ENCODE measurements at regions not wholly inside any gene's neighbourhood (a gene's known extent, or its start where the extent isn't known, plus 50 kb on each side); places are given as distances from the start of the nearest gene placed in this dataset.
A peak's percentile ranks its signal among the peaks of the same experiment; 100 is the strongest.
"Not testable (repeated sequence)": the region's sequence is repeated elsewhere in the genome, so short reads cannot be mapped to it uniquely, and the experiment has no call there.

DNA sequence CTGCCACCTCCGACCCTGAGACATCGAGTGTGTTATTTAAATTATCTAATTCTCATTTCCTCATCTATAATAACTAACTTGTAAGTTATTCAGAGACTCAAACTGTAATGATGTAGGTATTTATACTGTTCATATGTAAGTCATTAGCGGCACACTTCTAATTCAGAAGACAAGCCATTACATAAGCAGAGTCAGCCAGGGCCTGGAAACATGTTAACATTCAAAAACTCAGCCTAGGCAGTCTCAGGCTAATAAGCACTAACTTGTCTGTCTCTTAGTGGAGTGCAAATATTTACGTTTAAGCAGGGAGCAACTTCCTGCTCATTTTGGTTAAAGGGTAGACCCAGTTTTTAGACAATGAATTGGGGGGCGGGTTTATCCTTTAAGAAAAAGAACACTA is 598.4 kb downstream of the ACTL7B start:
- no peak for DNase-seq (ENCODE audit: low spot score)

DNA sequence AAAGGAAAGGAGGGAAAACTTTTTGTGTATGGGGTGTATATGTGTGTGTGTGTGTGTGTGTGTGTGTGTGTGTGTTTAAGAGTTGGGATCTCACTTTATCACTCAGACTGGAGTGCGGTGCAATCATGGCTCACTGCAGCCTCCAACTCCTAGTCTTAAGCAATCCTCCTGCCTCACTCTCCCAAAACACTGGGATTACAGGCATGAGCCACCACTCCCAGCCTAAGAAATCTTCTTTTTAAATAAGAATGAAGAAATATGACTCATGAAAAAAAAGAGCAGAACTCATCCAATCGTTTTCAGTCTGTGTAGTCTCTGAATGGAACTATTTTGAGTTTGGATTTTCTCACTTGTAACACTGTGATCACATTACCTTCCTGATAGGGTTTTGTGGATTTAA is 601.5 kb downstream of the ACTL7B start:
- FAIRE-seq, result no peak
- DNase-seq (ENCODE audit: low spot score), result no peak

More for the DNA sequence above, 598.4 kb downstream of the ACTL7B start:
- no peak for FAIRE-seq

DNA sequence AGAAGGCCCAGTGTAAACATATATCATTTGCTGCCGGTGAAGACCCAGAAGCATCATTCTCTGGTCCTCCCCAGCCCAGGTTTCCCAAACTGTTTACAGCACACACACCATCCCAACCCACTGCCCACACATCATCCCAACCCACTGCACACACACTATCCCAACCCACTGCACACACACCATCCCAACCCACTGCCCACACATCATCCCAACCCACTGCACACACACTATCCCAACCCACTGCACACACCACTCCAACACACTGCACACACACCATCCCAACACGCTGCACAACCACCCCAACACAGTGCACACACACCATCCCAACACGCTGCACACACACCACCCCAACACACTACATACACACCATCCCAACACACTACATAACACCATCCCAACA is 608.4 kb downstream of the ACTL7B start:
- DNase-seq (ENCODE audit: low spot score), result not testable (repeated sequence)
- FAIRE-seq, result peak; percentile 99

DNA sequence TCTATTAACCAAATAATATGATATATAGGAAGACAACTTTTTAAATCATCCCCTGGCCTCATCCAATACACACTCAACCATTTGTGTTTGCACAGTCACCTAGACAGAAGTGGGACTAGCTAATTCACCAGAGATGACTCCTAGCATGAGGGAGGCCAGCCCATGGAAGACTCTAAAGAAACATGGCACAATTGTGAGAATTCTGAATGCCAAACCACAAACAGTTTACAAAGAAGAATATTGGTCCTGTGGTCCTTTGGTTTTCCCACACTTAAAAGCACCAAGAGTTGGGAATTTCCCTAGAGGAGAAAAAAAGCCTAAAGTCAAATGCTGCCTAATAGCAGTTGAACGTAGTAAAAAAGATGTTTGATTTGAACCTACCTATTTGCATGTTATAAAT is 609.9 kb downstream of the ACTL7B start:
- FAIRE-seq (no peak), DNase-seq (ENCODE audit: low spot score) (no peak)

DNA sequence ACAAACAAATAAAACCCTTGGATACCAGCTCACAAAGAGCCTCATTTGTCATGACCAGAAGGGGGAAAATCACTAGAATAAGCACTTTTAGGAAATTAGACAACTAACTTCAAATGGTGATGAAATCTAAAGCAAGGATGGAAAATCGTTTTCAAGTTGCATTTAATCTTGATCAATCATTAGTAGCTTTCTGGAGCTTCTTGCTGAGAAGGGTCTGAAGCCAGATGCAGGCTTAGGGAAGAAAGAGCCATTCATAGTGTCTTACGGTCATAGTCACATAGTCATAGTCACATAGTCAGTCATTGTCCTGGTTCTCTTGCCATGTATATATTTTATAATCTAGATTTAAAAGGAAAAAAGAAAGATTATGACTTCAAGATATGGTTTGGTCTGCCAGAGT is 610.5 kb downstream of the ACTL7B start:
- no peak for FAIRE-seq
- no peak for DNase-seq (ENCODE audit: low spot score)

DNA sequence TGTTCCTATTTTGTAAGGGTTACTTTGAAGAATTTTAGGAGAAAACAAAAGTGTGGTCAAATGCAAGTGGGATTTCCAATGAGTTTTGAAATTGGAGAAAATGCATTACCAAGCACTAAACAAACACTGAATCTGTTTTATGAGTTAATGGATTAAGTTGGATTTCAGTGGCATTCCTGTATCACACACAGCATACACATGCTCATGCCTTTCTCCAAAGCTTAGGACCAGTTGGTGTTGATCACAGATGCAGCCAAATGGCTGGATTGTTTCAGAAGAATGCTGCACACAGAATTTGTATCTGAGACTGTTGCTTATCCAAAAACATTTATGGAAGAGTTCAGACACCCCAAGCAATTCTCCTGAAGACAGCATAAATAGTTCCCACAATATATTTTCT is 611.1 kb downstream of the ACTL7B start:
- FAIRE-seq (no peak), DNase-seq (ENCODE audit: low spot score) (no peak)

DNA sequence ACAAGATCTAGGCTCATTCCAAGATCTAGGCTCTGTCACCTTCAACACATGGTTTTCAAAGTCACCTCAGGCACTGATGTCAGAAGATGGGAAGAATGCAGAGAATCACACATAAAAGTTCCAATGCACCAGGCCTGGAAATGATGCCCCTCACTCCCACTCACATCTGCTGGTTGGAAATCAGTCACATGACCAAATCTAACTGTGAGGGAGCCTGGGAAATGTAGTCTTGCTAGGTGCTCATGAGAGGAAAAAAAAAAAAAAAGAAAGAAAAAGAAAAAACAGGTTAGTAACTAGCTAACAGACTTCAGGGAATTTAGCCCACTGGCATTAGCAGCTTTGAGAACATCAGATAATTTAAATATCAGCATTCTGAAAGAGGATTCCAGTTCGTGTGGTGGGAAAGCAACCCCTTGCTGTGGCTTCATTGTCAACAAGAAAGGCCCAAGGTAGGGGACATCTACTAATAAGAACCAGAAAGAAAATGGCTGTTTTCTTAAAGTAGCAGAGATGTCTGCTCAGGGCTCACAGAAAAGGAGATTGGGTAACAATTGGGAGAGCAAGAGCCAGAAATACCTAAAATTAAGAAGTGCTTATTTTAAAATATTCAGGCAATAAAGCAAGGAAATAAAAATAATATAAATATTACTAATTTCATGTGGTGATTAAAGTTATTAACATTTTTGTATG is 614.3 kb downstream of the ACTL7B start:
- FAIRE-seq (no peak), DNase-seq (ENCODE audit: low spot score) (no peak)

DNA sequence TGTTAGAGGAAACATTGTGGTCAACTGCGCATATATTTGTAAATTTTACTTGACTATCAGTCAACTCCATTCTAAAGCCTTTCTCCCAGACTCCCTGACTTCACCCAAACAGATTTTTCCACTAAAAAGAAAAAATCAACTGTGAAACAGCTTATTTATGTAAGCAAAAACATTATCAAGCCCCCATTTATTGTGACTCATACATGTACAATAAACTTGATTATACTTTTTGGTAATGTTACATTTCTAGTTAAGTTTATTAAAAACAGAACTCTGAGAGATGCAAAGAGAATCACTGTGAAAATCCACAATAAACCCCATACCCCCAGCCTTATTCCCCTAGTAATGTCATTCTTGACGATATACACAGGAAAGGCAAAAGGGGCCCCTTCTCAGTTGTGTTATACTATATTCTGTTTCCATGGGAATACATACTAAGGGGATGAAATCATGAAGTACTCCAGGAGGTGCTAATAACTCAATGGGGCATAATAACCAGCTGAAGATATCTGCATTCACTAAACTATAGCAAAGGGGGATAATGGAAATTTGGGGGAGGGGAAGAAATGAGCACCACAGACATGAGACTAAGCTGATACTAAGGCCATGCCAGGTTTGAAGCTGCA is 616.0 kb downstream of the ACTL7B start:
- FAIRE-seq (no peak), DNase-seq (ENCODE audit: low spot score) (no peak)

DNA sequence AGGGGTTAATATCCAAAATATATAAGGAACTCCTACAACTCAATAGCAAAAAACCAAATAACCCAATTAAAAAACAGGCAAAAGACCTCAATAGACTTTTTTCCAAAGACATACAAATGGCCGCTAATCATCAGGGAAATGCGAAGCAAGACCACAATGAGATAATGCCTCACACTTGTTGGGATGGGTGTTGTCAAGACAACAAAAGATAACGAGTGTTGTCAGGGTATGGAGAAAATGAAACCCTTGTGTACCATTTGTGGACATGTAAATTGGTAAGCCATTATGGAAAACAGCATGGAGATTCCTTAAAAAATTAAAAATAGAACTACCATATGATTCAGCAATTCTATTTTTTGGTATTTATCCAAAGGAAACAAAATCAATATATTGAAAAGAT is 620.2 kb downstream of the ACTL7B start:
- DNase-seq (ENCODE audit: low spot score) (no peak), FAIRE-seq (no peak)

DNA sequence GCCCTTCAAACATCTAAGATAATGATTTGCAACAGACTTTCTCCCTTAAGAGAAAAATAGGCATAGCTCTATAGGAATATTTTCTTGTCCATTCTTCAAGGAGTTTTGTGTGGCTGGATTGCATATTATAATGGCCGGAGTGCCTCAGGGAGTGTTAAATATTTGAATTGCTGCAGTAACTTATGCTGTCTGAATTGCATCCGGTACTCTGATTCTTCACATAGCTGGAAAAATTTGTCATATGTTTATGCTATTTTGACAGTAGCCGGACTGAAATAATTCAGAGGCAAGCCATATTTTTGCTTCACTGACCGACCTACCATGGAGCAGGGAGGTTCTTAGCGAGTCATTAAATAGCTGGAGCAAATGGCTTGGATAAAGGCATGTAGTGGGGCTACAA is 621.0 kb downstream of the ACTL7B start:
- FAIRE-seq (no peak), DNase-seq (ENCODE audit: low spot score) (no peak)

DNA sequence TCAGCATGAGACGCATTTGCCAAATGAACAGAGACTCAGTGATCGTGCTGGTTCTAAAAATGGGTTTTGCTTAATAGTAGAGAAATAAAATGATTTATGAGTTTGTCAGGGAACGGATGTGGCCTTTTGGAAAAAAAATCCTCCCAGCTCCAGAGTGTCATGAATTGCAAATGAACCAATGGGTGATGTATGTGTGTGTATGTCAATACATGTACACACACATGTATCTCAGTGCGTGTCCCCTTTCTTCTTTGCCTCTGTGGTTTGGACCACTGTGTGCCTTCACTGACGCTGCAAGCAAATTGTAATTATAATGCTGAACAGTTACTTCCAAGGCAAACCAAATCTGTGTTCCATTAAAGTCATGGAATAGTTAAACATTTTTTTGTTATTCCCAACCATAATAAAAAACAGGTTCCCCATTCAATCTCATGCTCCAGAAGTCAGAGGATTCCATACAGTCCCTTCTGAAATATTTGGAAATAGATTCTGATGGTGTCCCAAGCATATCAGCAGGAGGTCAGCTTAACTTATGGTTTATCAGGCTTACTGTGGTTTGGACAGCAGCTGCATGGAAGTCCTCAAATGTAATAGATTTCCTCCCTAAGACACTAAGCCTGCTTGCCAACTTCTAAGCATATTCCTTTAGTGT is 630.5 kb downstream of the ACTL7B start:
- DNase-seq (ENCODE audit: low spot score) (no peak), FAIRE-seq (no peak)

DNA sequence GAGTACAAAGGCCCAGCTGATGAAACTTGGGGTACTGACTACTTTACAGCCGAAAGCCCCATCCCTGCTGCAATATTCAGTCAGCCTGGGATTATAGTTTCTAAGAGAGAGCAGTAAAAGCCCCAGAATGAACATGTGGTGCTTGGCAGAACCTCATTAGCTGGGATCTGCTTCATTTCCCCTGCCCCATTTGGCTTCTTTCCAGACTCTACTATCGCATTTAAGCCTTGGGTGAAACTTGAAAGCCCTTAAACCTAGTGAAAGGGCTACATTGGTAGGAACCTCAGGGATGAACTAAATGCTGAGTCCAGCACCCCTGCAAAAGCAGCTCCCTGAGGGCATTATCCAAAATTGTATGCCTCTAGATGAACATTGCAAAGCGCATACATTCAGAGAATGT is 631.1 kb downstream of the ACTL7B start:
- FAIRE-seq, result no peak

DNA sequence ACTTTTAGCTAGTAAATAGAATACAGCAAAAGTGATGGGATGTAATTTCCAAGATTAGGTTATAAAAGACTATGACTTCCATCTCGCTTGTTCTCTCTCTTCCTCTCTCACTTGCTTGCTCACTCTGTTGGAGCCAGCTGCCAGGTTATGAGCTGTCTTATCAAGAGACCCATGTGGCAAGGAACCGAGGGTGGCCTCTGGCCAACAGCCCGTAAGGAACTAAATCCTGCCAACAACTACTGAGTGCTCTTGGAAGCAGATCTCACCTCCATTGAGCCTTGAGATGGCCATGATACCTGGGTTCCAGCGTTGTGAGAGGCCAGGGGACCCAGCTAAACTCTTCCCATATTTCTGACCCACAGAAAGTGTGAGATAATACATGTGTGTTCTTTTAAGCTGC is 636.1 kb downstream of the ACTL7B start:
- no peak for DNase-seq (ENCODE audit: low spot score)
- FAIRE-seq, result no peak

More for the DNA sequence above, 631.1 kb downstream of the ACTL7B start:
- DNase-seq (ENCODE audit: low spot score), result no peak

DNA sequence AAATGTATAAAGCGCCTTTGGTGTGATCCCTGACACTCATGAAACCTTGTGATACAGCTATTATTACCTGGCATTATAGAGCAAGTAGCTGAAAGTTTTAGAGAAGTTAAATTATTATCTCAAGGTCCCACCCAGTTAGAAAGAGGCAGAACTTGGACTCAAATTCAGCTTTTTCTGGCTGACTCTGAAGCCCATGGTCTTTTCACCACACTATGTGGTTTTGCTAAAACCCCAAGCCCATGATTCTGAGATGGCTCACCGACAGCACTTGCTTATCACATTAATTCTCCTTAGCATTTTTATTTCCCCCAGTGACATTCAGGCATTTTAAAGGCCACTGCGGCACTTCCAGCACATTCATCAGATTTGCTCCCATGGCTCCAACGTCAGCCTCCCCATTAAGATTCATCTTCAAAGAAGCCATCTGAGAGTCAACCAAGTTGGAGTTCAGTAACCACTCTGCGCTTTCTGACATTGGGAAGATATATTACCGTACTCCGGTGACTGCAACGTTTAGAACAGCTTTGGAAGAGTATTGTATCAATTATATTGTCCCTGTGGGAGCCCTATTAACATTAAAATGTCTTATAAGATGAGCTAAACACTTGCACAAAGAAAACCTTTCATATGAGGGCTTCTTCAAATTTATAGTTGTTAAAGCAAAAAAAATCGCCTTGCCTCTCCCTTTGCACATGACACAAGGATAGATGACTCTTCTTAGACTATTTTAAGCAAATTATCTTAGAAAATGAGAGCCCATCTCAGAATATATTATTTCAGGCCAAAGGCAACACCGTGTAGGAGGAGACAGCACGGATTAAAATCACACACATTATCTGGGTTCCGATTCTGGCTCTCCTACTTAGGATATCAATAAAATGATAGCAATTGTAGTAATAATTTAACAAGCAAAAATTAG is 638.1 kb downstream of the ACTL7B start:
- DNase-seq (ENCODE audit: low spot score), result no peak
- no peak for FAIRE-seq

DNA sequence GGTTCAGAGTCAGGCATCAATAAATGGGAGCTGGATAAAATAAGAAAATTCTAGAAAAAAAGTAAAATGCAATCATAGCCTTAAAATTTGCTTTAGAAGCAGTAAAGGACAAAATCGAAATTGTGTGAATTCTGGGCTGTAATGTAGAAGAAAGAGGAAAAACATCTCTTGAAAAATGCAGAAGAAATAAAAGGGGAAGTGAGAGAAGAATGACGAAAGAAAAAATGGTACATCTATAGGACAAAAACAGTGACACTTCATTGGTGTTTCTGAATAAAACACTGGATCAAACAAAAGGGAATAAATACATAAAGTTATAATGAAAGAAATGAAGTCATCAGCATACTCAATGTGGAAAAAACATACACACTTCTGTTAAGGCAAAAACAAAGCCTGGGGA is 642.3 kb downstream of the ACTL7B start:
- FAIRE-seq (no peak), DNase-seq (ENCODE audit: low spot score) (no peak)

DNA sequence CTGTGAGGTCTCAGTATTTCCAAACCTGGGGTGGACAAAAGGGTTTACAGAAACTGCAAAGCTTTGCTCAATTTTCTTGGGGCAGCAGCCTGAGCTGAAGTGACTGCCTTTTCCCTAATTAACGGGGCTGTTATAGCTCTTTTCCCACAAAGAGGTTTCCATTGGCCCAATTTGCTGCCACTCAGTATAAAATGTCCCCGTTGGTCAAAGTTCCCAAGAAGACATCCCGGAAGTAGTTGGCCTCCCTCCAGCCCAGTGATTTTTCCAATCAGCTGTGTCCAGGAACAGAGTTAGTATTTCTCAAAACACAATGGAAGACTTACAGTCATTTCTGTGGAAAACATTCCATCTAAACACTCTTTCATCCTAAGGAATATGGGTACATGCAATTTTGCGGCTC is 643.6 kb downstream of the ACTL7B start:
- FAIRE-seq (no peak), DNase-seq (ENCODE audit: low spot score) (no peak)

DNA sequence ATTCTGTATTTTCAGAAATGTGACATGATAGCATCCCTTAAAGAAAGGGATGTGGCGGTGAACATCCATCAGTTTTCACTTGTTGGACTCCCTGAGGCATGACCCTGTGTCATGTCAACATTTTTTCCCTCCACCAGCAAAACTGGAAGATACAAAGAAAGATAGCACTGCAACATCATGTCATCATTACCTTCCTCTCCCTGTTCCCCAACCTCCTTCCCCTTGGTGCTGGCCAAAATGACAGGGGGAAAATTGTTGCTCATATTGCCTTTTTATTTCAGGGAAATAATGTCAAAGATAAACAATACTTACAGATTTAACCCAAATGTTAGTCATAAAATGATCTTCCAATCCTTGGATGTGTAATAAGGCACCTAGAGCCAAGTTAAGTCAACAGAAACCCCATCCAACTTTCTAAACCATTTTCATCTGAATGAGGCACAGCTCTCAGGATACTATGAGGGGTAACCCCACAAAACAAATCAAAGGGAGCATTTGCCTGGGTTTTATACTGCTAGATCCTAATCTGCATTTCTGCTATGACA is 644.3 kb downstream of the ACTL7B start:
- FAIRE-seq (no peak), DNase-seq (ENCODE audit: low spot score) (no peak)

DNA sequence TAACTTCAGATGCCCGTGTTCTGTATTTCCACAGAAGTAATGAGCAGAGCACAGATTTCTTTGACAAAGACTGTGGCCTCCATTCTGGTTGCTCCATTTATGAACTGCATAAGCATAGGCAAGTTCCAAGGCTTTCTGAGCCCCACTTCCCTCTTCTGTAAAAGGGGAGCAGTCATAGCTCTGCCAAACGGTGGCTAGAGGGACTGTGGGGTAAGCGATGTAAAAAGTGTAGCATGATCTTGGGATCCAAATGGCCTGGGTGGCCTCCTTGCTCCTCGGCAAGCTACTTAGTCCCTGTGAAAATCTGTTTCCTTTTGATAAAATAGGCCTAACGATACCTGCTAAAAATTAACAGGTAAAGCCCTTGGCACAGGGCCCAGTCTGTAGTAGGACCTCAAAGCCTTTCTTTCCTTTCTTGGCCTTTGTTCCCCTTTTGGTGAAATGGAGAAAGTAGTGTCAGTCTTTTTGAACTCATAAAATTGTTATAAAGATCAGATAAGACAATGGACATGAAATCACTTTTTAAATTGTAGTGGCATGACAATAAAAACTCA is 646.6 kb downstream of the ACTL7B start:
- DNase-seq (ENCODE audit: low spot score) (no peak), FAIRE-seq (no peak)

DNA sequence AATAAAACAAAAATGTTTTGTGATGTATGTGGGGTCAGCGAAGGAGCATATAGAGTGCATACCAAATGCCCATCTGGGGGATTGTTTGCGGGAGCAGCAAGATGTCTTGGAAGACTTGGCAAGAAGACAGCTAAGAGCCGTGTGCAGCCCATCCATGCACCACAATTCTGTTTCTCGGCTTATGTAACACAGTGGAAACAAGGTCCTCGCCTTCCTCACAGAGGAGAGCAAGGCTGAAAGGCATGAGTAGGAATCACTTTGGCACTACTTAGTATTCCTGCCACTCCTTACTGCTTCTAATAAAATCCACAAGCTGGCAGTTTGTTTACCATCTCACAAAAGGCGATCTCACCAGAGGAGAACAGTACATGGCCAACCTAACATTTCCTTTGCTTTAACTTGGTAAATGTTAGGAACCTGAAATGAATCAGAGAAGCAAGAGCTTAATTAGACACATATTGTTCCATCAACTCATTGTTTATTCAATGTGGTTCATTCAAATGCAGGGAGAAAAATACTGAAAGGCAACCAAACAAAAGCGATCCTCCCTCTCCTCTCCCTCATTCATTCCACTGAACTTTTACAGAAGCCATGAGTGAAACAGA is 648.1 kb downstream of the ACTL7B start:
- FAIRE-seq (no peak), DNase-seq (ENCODE audit: low spot score) (no peak)

DNA sequence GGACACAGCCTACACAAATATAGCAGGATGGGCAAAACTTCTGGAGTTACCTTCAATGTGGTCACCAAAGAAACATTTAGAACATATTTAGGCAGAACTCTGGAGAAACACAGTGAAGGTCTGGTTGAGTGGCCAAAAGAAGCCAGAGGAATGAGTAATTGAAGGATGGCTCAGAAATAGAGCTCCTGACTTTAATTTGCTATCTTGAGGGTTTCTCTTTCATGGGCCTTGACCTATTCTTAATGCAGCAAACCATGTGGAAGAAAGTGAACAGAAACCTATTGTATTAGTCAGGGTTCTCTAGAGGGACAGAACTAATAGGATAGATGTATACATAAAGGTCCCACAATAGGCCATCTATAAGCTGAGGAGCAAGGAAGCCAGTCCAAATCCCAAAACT is 650.5 kb downstream of the ACTL7B start:
- no peak for FAIRE-seq
- no peak for DNase-seq (ENCODE audit: low spot score)

DNA sequence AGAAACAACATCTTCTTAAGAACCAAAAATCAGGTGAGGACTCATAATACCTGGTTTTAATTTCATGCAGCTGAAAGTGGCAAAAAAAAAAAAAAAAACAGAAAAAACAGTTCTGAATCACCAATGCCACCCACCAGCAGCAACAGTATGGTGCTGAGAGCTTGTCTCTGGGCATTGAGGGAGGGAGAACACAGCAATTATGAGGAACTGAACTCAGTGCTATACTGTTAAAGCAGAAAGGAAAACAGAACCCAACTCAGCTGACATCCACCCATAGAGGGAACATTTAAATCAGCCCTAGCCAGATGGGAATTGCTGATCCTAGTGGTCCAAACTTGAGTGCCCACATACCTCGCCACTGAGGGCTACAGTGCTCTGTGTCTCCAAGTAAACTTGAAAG is 657.9 kb downstream of the ACTL7B start:
- FAIRE-seq, result no peak
- no peak for DNase-seq (ENCODE audit: low spot score)

Data from urothelium cell line (cell line).